ENCODE measurements at regions not wholly inside any gene's neighbourhood (a gene's known extent, or its start where the extent isn't known, plus 50 kb on each side); places are given as distances from the start of the nearest gene placed in this dataset.

DNA sequence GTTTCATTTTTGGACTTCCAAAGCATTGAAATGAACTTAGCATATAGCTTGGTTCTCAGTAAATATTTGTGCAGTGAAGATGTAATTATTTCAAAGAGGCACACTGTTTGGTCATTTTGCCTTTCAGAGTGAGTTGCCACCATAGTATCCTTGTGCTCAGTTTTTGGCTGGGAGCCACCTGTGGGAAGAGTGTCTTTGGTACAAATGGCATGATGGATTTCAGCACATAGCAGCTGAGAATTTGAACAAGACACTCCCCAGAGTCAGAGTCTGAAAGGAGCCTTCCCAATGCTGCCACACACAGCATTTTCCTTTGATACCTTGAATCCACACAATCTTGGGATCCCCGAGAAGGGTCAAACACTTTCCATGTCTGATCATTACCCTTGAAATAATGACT is 897.2 kb upstream of the ARPP21 start:
- intact Hi-C loops (cut with DNase I): no loop called here

DNA sequence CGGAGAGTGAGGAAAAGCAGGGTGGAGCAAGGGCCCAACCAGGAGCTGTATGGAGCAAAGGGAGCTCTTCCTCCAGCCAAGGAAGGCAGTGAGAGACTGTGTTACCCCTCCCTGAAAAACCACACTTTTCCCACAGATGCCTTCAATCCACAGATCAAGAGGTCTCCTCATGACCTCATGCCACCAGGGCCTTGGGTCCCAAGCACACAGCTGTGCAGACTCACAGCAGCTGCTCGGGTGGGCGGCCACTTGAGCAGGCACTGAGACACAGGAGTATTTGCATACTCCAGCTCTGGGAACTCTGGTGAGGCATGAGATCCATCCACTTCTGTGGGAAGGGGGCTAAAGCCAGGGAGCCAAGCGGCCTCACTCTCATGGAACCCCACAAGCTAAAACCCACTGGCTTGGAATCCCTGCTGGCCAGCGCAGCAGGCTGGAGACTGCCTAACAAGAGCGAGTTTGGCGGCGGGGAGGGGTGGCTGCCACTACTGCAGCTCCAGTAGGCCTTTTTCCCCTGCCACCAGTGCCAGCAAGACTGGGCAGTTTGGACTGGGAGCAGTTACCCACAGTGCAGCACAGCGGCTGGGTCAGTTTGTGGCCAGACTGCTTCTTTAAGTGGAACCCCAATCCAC is 880.6 kb upstream of the ARPP21 start:
- no peak for DNase-seq
- intact Hi-C loops (cut with DNase I): no loop called here

More for the DNA sequence above, 897.2 kb upstream of the ARPP21 start:
- no peak for DNase-seq

GRCh38 chr3:34777386-34777785 is 861.9 kb upstream of the ARPP21 start:
- no peak for DNase-seq
- intact Hi-C loops (cut with DNase I): no loop called here

DNA sequence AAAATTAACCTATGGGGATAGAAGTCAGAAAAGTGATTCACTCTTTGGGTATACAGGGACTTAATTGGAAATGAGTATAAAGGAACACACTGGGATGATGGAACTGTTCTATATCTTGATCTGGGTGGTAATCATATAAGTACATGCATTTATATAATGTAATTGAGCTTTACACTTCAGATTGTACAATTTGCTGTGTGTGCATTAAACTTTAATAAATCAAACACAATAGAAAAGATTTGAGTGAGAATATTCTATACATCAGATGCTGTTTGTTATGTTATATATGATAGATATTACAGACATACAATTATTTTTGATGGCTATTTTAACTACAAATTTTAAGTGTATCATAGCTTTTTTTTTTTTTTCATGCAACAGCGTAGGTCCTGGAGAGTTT is 860.2 kb upstream of the ARPP21 start:
- DNase-seq: no peak
- intact Hi-C loops (cut with DNase I): no loop called here

DNA sequence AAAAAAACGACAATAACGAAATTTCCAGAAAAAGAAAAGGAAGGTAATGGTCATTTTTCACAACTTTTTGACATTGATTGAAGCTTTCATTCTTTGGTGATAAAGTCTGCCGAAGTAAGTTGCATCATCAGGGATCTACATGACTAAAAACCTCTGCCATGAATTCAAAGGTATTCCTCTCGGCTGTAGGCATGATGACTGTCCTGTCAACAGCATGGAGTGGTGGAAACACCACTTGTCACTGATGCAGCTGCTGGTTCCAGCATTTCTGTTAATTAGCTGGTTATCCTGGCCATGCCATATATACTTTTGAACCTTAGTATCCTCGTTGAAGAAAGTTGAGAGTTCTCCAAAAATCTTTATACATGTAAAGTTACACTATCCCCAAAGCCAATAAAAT is 859.0 kb upstream of the ARPP21 start:
- intact Hi-C loops (cut with DNase I): no loop called here
- no peak for DNase-seq

DNA sequence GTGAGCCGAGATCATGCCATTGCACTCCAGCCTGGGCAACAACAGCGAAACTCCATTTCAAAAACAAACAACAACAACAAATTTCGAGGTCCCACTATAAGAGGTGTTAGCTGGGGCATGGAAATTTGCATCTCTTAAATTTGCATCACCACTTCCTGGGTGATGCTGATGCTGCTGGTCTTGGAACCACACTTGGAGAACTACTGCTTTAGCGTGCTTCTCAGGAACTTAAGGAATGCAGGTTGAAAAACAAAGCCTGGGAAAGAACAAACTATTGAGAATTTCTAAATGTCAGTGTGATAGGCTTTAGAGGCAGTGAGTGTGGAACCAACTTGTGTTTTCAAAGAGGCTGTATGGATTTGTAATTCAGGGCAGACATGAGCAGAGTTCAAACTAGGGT is 858.4 kb upstream of the ARPP21 start:
- no peak for DNase-seq
- intact Hi-C loops (cut with DNase I): no loop called here

DNA sequence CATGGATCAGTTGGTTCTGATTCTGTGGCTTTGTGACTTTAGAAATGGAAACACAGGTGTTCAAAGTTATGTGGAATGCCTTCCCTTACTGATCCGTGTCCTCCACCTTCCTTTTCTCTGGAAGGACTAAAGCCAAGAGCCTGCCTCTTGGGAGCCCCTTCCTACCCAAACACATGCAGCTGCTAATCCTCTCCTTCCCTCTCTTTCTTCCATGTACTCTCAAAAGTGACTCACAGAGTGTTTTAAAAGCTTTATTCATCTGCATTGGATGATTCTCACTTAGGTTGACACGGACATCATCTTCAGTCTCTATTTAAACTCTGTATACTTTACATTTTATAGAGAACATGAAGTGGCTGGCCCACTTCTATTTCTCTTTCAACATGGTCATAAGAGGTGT is 856.5 kb upstream of the ARPP21 start:
- intact Hi-C loops (cut with DNase I): no loop called here
- no peak for DNase-seq

- DNase-seq: no peak
- intact Hi-C loops (cut with DNase I): no loop called here
Observed at GRCh38 chr3:34783876-34784275, 855.4 kb upstream of the ARPP21 start.

DNA sequence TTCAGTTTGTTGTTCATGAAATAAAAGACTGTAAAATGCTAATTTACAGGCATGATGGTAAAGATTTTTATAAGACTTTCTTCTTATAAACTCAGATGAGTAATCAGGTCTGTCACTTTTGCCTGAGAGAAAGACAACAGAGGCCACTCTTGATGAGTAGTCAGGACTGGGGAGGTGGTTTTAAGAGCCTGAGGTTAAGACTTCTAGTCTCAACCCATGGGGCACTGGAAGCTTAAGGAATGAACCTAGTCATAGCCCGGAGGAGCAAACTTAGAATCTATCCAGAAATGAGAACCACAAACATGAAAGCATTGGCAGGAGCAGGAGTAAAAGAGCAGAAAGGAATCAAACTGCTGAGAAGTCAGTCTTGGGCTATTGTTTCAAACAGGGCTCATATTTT is 846.3 kb upstream of the ARPP21 start:
- no peak for DNase-seq
- intact Hi-C loops (cut with DNase I): no loop called here

GRCh38 chr3:34807611-34808010 is 831.7 kb upstream of the ARPP21 start:
- DNase-seq: no peak
- intact Hi-C loops (cut with DNase I): no loop called here

- intact Hi-C loops (cut with DNase I): no loop called here
- DNase-seq: no peak
Observed at GRCh38 chr3:34808287-34808686, 831.0 kb upstream of the ARPP21 start.

GRCh38 chr3:34828847-34829246 is 810.5 kb upstream of the ARPP21 start:
- DNase-seq: no peak
- intact Hi-C loops (cut with DNase I): no loop called here

GRCh38 chr3:34832865-34833508 is 806.3 kb upstream of the ARPP21 start:
- intact Hi-C loops (cut with DNase I): no loop called here
- DNase-seq: no peak

DNA sequence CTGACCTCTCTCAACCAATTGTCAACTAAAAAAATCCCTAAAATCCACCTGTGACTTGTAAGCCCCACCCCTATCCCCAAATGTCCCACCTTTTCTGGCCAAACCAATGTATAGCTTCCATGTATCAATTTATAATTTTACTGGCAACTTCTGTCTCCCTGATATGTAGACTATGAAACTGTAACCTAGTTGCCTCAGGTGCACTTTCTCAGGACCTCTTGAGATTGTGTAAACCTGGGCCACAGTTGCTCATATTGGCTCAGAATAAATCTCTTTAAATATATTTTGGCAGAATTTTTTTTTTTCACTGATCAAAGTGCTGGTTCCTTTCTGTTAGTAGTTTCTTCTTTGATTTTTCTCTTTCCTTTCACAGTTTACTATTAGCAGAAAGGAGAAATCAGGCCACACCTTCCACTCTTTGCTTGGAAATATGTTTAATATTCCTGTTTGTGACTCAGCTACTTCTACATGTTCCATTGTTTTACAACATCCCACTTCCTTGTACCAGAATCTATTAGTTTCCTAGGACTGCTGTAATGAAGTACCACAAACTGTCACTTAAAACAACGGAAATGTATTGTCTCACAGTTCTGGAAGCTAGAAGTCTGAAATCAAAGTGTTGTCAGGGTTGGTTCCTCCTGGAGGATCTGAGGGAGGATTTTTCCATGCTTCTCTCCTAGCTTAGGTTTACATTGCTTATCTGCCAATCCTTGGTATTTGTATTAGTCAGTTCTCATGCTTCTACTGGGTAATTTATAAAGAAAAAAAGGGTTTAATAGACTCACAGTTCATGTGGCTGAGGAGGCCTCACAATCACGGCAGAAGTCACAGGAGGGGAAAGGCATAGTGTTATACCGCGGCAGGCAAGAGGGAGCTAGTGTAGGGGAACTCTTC is 801.2 kb upstream of the ARPP21 start:
- intact Hi-C loops (cut with DNase I): no loop called here
- DNase-seq: no peak

DNA sequence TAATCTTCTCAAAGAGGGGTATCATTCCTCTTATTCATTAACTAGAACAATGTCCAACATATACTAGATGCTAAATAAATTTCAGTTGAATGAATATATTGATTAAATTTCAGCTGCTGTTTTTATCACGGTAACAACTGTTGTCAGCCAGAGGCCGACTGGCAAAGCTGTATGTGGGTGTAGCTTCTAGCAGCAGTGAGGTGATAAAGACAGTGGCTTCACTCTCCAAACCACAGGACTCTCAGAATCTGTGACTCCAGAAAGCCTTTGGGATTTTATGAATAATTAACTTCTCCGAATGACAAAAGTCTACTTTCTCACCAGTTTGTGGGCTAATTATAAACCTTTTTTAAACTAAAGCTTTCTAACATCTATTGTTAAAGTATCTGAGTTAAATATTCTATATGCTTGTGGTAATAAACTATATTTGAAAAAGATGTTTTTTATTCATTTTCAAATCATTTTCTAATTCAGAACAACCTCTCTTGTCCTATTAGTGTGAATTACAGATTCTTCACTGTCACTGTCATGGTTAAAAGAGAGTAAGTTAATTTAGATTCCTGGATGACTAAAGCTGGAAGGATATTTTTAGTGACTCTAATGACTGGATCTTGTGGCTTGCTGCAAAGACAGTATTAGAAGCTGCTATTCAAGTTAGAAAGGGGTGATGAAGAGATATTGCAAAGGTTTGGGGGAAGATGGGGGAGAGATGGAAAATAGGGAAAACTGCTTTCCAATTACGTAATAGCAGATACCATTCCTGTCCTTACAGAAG is 796.4 kb upstream of the ARPP21 start:
- DNase-seq: peak in 2 of 42 donors; percentile 6 to 14
- intact Hi-C loops (cut with DNase I): no loop called here

DNA sequence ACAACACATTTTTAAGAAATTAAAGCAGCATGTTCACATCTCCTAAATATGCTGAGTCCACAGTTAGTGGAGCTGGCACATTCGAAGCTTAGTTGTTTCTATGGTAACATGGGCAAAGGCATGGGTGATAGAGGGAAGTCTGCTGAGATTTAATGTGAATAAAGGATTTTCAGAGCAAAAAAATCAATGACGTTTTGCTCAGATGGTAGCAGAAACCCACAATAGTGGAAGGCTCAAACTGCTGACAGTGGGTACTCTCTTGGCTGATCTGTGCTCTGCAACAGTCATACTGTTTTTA is 795.1 kb upstream of the ARPP21 start:
- intact Hi-C loops (cut with DNase I): no loop called here
- peak in 7 of 42 donors; percentile 9 to 61 (median 16) for DNase-seq

GRCh38 chr3:34851137-34851536 is 788.2 kb upstream of the ARPP21 start:
- intact Hi-C loops (cut with DNase I): no loop called here
- no peak for DNase-seq

- no peak for DNase-seq
- intact Hi-C loops (cut with DNase I): no loop called here
Observed at GRCh38 chr3:34852844-34853439, 786.4 kb upstream of the ARPP21 start.

Data from head of caudate nucleus (tissue), 42 donors.